CD14-positive monocyte (primary cell): ENCODE measurements at regions not wholly inside any gene's neighbourhood (a gene's known extent, or its start where the extent isn't known, plus 50 kb on each side); places are given as distances from the start of the nearest gene placed in this dataset.
"Not testable (repeated sequence)": the region's sequence is repeated elsewhere in the genome, so short reads cannot be mapped to it uniquely, and the experiment has no call there.

Experiments used
- DNase-seq, 3 donors: peaks; one replicate each; pipeline ENCODE4 v3.0.0-alpha.2; 2011 to 2022
- H2AFZ ChIP-seq: 2 replicates; pipeline ENCODE4 v1.6.0; 2012; ENCODE audit warnings: mild to moderate bottlenecking, low read depth, low read length, inconsistent platforms; ENCODE audit not compliant: insufficient read depth, poor library complexity, severe bottlenecking
- H3K27ac ChIP-seq, 2 donors: 1 replicate in 1 of 2; 2 replicates in 1 of 2; pipeline ENCODE4 v1.5.1; 2012 to 2013; ENCODE audit warnings: low read length in 2 of 2, control low read depth in 1 of 2, inconsistent platforms in 1 of 2, low read depth in 1 of 2, mild to moderate bottlenecking in 1 of 2
- H3K27me3 ChIP-seq, 2 donors: one replicate each; pipeline versions ENCODE4 v1.6.0 to v1.6.1; 2011 to 2013; ENCODE audit warnings: low read length in 2 of 2; ENCODE audit not compliant: control insufficient read depth in 2 of 2, insufficient read depth in 2 of 2
- H3K36me3 ChIP-seq, 2 donors: replicated peaks in 1 of 2; 1 replicate in 1 of 2; 2 replicates in 1 of 2; pipeline versions ENCODE4 v1.5.1 to v1.6.1; 2012 to 2013; ENCODE audit warnings: low read length in 2 of 2, control low read depth in 1 of 2, inconsistent platforms in 1 of 2, mild to moderate bottlenecking in 1 of 2; ENCODE audit not compliant: insufficient read depth in 2 of 2, control insufficient read depth in 1 of 2
- H3K4me1 ChIP-seq, 2 donors: 1 replicate in 1 of 2; 2 replicates in 1 of 2; pipeline versions ENCODE4 v1.5.1 to v1.6.1; 2012 to 2013; ENCODE audit warnings: low read length in 2 of 2, control low read depth in 1 of 2, inconsistent platforms in 1 of 2, mild to moderate bottlenecking in 1 of 2, moderate library complexity in 1 of 2; ENCODE audit not compliant: insufficient read depth in 2 of 2, control insufficient read depth in 1 of 2
- H3K4me2 ChIP-seq: replicated peaks from 2 replicates; pipeline ENCODE3; 2012; ENCODE audit warnings: low read length, moderate library complexity, mild to moderate bottlenecking; ENCODE audit not compliant: poor library complexity, severe bottlenecking; ENCODE audit errors: extremely low read depth
- H3K4me3 ChIP-seq, 3 experiments: fragments of 200-600 bp in 1 of 3; sonication (generic) in 1 of 3; replicated peaks in 1 of 3; 1 replicate in 2 of 3; 2 replicates in 1 of 3; pipeline ENCODE4 v1.5.1; 2011 to 2013; ENCODE audit warnings: low read length in 3 of 3, mild to moderate bottlenecking in 3 of 3, control low read depth in 2 of 3, low read depth in 2 of 3, inconsistent platforms in 1 of 3, moderate library complexity in 1 of 3
- H3K79me2 ChIP-seq: 2 replicates; pipeline ENCODE4 v1.6.0; 2012; ENCODE audit warnings: mild to moderate bottlenecking, control low read depth, inconsistent platforms, low read length, moderate library complexity; ENCODE audit not compliant: insufficient read depth
- H3K9ac ChIP-seq: 2 replicates; pipeline ENCODE4 v1.6.0; 2017; ENCODE audit warnings: low read length, mild to moderate bottlenecking; ENCODE audit not compliant: insufficient read depth, poor library complexity, severe bottlenecking
- H3K9me3 ChIP-seq, 2 donors: replicated peaks in 1 of 2; 1 replicate in 1 of 2; 2 replicates in 1 of 2; pipeline versions ENCODE4 v1.5.1 to v1.6.1; 2012 to 2013; ENCODE audit warnings: low read length in 2 of 2, control low read depth in 1 of 2; ENCODE audit not compliant: control insufficient read depth in 1 of 2, insufficient read depth in 1 of 2
- H4K20me1 ChIP-seq: 2 replicates; pipeline ENCODE4 v1.6.0; 2012; ENCODE audit warnings: mild to moderate bottlenecking, low read length, control low read depth, moderate library complexity; ENCODE audit not compliant: insufficient read depth
- H3K27ac Mint-ChIP-seq, 7 donors: one replicate each; pipeline ENCODE4 v1.8.0; 2020; ENCODE audit warnings: mild to moderate bottlenecking in 7 of 7, mixed read lengths in 7 of 7, moderate library complexity in 6 of 7, inconsistent platforms in 2 of 7
- H3K27me3 Mint-ChIP-seq, 3 donors: one replicate each; pipeline ENCODE4 v1.8.0; 2021 to 2022; ENCODE audit warnings: low read depth in 3 of 3, mild to moderate bottlenecking in 3 of 3, mixed read lengths in 3 of 3, moderate library complexity in 3 of 3, inconsistent platforms in 1 of 3
- H3K36me3 Mint-ChIP-seq, 2 donors: one replicate each; pipeline ENCODE4 v1.8.0; 2020; ENCODE audit warnings: mixed read lengths in 2 of 2, inconsistent platforms in 1 of 2, mild to moderate bottlenecking in 1 of 2
- H3K4me1 Mint-ChIP-seq: one replicate; pipeline ENCODE4 v1.8.0; 2020; ENCODE audit warnings: mild to moderate bottlenecking, mixed read lengths
- H3K4me3 Mint-ChIP-seq, 2 donors: one replicate each; pipeline ENCODE4 v1.8.0; 2020; ENCODE audit warnings: mild to moderate bottlenecking in 2 of 2, mixed read lengths in 2 of 2, moderate library complexity in 1 of 2
- H3K9me3 Mint-ChIP-seq, 7 donors: one replicate each; pipeline ENCODE4 v1.8.0; 2020 to 2022; ENCODE audit warnings: mixed read lengths in 7 of 7, mild to moderate bottlenecking in 6 of 7, moderate library complexity in 6 of 7, inconsistent platforms in 2 of 7
- CTCF ChIP-seq: fragments of 200-600 bp; IDR thresholded peaks from one replicate; pipeline ENCODE4 v1.8.0; 2022; ENCODE audit warnings: antibody characterized with exemption, mild to moderate bottlenecking
- WGBS: methylation state at CpG from one replicate; pipeline ENCODE4 v1.1.5; 2013; ENCODE audit warnings: missing lambda C conversion rate; ENCODE audit not compliant: insufficient coverage; 5-methylcytosine and 5-hydroxymethylcytosine counted together
- intact Hi-C, 2 donors: fragments of 100-400 bp; cut with micrococcal nuclease; formaldehyde crosslinking; loops; one replicate each; pipeline versions ENCODE4 v1.15.0 to v1.15.1; 2023

GRCh38 chr14:106738075-106738474, 1211.7 kb downstream of the TMEM121 start:
- DNase-seq: no peak

GRCh38 chr14:106738598-106739258, 1212.3 kb downstream of the TMEM121 start:
- not testable (repeated sequence) for H3K4me1 Mint-ChIP-seq, H3K4me3 Mint-ChIP-seq, DNase-seq

More at GRCh38 chr14:106738075-106738474, 1211.7 kb downstream of the TMEM121 start:
- Histone ChIP-seq H2AFZ (no peak overlapping the region), H3K4me2 (no peak overlapping the region), H3K27me3 (no peaks in the 10 kb centered on the region), H3K79me2 (no peaks in the 10 kb centered on the region), H3K9ac (no peak overlapping the region), H3K36me3 (no peaks in the 10 kb centered on the region), H3K4me1 (no peaks in the 10 kb centered on the region), H3K27ac (no peak overlapping the region), H3K9me3 (no peaks in the 10 kb centered on the region), H4K20me1 (no peaks in the 10 kb centered on the region), H3K4me3 (no peak overlapping the region)
- H3K27ac Mint-ChIP-seq: no peak overlapping the region
- no peak overlapping the region for H3K4me3 Mint-ChIP-seq
- 13% methylated on average over 1 of the region's 1 CpG for WGBS
- no peaks in the 10 kb centered on the region for H3K27me3 Mint-ChIP-seq
- no peaks in the 10 kb centered on the region for H3K4me1 Mint-ChIP-seq
- intact Hi-C loops: no loop called here
- TF ChIP-seq CTCF: no peak
- no peaks in the 10 kb centered on the region for H3K9me3 Mint-ChIP-seq
- no peaks in the 10 kb centered on the region for H3K36me3 Mint-ChIP-seq

GRCh38 chr14:106741086-106741827, 1214.9 kb downstream of the TMEM121 start:
- intact Hi-C loops, H3K4me3 Mint-ChIP-seq, H3K36me3 ChIP-seq, H3K4me1 Mint-ChIP-seq, H3K79me2 ChIP-seq, H3K9ac ChIP-seq, H3K9me3 Mint-ChIP-seq, H4K20me1 ChIP-seq, H3K27me3 Mint-ChIP-seq, H3K9me3 ChIP-seq, H3K4me1 ChIP-seq, H2AFZ ChIP-seq, H3K4me2 ChIP-seq, H3K27ac ChIP-seq, H3K36me3 Mint-ChIP-seq, H3K27ac Mint-ChIP-seq, H3K27me3 ChIP-seq, H3K4me3 ChIP-seq: not testable (repeated sequence)
- WGBS: 30% methylated on average over 5 of the region's 16 CpGs
- peak; percentile 5 to 73 (median 60) for DNase-seq

More at GRCh38 chr14:106738598-106739258, 1212.3 kb downstream of the TMEM121 start:
- H3K36me3 ChIP-seq, intact Hi-C loops, H2AFZ ChIP-seq, H3K4me1 ChIP-seq, H3K4me2 ChIP-seq, H3K27me3 Mint-ChIP-seq, H3K4me3 ChIP-seq, H3K27ac Mint-ChIP-seq, H3K79me2 ChIP-seq, H3K9ac ChIP-seq, H3K36me3 Mint-ChIP-seq, H3K27me3 ChIP-seq, H3K9me3 Mint-ChIP-seq, H3K27ac ChIP-seq, H4K20me1 ChIP-seq, H3K9me3 ChIP-seq: not testable (repeated sequence)
- 40% methylated on average over 1 of the region's 9 CpGs for WGBS
